ENCODE measurements at regions not wholly inside any gene's neighbourhood (a gene's known extent, or its start where the extent isn't known, plus 50 kb on each side); places are given as distances from the start of the nearest gene placed in this dataset.
A peak's percentile ranks its signal among the peaks of the same experiment; 100 is the strongest.

GRCh38 chr15:47620960-47621681, 96.2 kb upstream of the SEMA6D start:
- no peak for DNase-seq (ENCODE audit: low read depth)

GRCh38 chr15:47622055-47622454, 95.2 kb upstream of the SEMA6D start:
- DNase-seq (ENCODE audit: low read depth) = no peak

- DNase-seq (ENCODE audit: low read depth) = no peak
Measured at GRCh38 chr15:47624503-47624902, 92.8 kb upstream of the SEMA6D start.

GRCh38 chr15:47639042-47639441, 78.3 kb upstream of the SEMA6D start:
- no peak for DNase-seq (ENCODE audit: low read depth)

GRCh38 chr15:47640079-47640478, 77.2 kb upstream of the SEMA6D start:
- DNase-seq (ENCODE audit: low read depth) = no peak

GRCh38 chr15:47640901-47641300, 76.4 kb upstream of the SEMA6D start:
- no peak for DNase-seq (ENCODE audit: low read depth)

GRCh38 chr15:47644722-47645121, 72.6 kb upstream of the SEMA6D start:
- no peak for DNase-seq (ENCODE audit: low read depth)

- no peak for DNase-seq (ENCODE audit: low read depth)
Measured at GRCh38 chr15:47650564-47650963, 66.7 kb upstream of the SEMA6D start.

- no peak for DNase-seq (ENCODE audit: low read depth)
Measured at GRCh38 chr15:47652328-47652727, 65.0 kb upstream of the SEMA6D start.

- DNase-seq (ENCODE audit: low read depth) = no peak
Measured at GRCh38 chr15:47652844-47653243, 64.5 kb upstream of the SEMA6D start.

- no peak for DNase-seq (ENCODE audit: low read depth)
Measured at GRCh38 chr15:47661661-47662180, 55.6 kb upstream of the SEMA6D start.

GRCh38 chr15:47663101-47663500, 54.2 kb upstream of the SEMA6D start:
- peak; percentile 28 for DNase-seq (ENCODE audit: low read depth)
